ENCODE measurements at regions not wholly inside any gene's neighbourhood (a gene's known extent, or its start where the extent isn't known, plus 50 kb on each side); places are given as distances from the start of the nearest gene placed in this dataset.

DNA sequence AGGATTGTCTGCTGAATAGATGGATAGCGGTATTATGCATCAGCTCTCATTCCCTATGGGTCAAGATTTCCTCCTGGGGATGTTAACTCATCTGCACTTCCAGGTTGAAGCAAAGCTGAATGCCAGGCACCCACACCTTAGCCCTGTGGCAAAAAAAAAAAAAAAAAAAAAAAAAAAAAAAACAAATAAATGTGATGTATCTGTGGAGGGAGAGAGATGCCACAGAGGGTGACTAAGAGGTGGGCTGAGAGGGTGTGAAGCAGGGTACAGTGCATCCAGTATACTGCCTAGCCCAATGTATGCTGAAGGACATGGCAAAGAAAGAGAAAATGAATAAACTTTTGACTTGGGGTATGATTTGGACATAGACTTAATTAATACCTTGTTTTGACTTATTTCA, 91.4 kb downstream of the COPS8 start:
- no peak for TF ChIP-seq POLR2AphosphoS5 (IDR thresholded peaks at IDR 0.05)
- TF ChIP-seq, protein P1, sequence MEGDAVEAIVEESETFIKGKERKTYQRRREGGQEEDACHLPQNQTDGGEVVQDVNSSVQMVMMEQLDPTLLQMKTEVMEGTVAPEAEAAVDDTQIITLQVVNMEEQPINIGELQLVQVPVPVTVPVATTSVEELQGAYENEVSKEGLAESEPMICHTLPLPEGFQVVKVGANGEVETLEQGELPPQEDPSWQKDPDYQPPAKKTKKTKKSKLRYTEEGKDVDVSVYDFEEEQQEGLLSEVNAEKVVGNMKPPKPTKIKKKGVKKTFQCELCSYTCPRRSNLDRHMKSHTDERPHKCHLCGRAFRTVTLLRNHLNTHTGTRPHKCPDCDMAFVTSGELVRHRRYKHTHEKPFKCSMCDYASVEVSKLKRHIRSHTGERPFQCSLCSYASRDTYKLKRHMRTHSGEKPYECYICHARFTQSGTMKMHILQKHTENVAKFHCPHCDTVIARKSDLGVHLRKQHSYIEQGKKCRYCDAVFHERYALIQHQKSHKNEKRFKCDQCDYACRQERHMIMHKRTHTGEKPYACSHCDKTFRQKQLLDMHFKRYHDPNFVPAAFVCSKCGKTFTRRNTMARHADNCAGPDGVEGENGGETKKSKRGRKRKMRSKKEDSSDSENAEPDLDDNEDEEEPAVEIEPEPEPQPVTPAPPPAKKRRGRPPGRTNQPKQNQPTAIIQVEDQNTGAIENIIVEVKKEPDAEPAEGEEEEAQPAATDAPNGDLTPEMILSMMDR (IDR thresholded peaks at IDR 0.05) = no peak
- TF ChIP-seq POLR2A (IDR thresholded peaks at IDR 0.05) = no peak

All from stomach (tissue), 4 donors.